ENCODE measurements at regions not wholly inside any gene's neighbourhood (a gene's known extent, or its start where the extent isn't known, plus 50 kb on each side); places are given as distances from the start of the nearest gene placed in this dataset.
"Not testable (repeated sequence)": the region's sequence is repeated elsewhere in the genome, so short reads cannot be mapped to it uniquely, and the experiment has no call there.

DNA sequence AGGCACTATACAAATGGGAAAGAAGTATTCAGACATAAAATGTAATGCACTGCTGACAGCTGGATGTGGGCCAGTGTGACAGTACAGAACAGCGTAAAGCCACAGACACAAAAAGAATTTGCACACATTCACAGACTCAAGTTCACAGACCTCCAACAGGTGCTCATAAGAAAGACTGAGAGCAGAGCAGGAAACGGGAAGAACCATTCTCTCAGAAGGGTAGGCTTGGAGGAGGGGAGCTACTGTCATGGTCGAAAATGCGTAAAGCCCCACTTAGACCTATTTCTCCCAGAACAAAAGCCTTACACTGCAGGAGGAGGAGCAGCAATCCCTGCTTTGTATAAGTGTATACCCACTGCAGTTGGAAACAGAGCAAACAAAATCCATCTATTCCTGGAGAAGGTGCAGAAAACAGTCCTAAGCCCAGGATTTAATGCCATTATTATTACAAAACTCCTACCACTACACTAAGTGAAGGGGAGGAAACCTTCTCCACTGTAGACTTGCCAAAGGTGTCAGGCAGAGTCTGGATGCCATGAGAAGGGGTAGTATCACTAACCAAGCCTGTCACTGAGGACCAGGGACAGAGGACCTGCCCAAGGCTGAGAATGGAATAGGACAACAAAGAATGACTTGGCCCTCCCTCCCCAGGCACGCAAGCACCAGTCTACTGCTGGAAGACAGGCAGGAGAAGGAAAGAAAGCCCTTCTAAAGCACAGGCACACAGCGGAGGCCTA is 103.0 kb upstream of the FAM25C start:
- H3K27ac Mint-ChIP-seq; DNase-seq; ATAC-seq; H3K27me3 Mint-ChIP-seq (ENCODE audit: low read depth); H3K9me3 Mint-ChIP-seq (ENCODE audit: insufficient read depth); CTCF ChIA-PET; H3K4me1 Mint-ChIP-seq (ENCODE audit: low read depth); POLR2A ChIA-PET; H3K4me3 Mint-ChIP-seq; H3K36me3 Mint-ChIP-seq (ENCODE audit: low read depth): not testable (repeated sequence)

DNA sequence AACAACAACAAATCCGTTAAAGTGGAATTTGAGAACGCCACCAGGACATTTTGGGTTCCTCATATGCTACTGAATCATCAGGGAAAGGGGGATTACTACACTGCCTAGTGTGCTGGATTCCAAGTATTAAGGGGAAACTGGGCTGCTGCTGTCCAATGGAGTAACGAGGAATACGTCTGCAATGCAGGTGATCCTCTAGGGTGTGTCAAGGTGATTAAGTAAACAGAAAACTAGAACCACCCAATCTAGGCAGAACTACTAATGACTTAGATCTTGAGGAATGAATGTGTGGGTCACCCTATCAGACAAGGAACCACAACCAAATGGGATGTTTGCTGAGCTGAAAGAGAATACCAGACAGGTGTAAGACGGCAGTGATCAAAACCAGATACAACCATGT is 99.3 kb upstream of the FAM25C start:
- H3K27ac Mint-ChIP-seq; H3K9me3 Mint-ChIP-seq (ENCODE audit: insufficient read depth); ATAC-seq; CTCF ChIA-PET; H3K4me1 Mint-ChIP-seq (ENCODE audit: low read depth); H3K4me3 Mint-ChIP-seq; H3K36me3 Mint-ChIP-seq (ENCODE audit: low read depth); DNase-seq; H3K27me3 Mint-ChIP-seq (ENCODE audit: low read depth); POLR2A ChIA-PET: not testable (repeated sequence)

GRCh38 chr10:48090706-48091105 is 91.1 kb upstream of the FAM25C start:
- not testable (repeated sequence) for H3K4me1 Mint-ChIP-seq (ENCODE audit: low read depth); H3K27me3 Mint-ChIP-seq (ENCODE audit: low read depth)

DNA sequence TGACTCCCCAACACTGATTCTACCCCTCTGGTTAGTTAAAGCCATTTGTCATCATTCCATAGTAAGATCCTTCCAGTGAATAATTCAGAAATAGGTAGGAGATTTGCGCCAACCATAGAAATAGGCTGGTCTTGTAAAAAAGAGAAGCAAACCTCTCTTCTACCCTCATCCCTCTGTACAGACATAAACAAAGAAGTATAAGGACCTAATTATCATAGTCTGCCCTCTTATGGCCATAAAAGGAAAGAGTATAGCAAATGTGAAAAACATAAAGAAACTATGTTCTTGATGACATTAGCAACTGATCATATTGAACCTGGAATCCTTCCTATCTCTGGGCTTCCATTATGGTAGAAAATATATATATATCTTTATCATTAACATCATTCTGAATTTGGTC is 88.5 kb upstream of the FAM25C start:
- DNase-seq; ATAC-seq; H3K4me1 Mint-ChIP-seq (ENCODE audit: low read depth); H3K4me3 Mint-ChIP-seq; POLR2A ChIA-PET; CTCF ChIA-PET; H3K36me3 Mint-ChIP-seq (ENCODE audit: low read depth); H3K27ac Mint-ChIP-seq; H3K27me3 Mint-ChIP-seq (ENCODE audit: low read depth); H3K9me3 Mint-ChIP-seq (ENCODE audit: insufficient read depth): not testable (repeated sequence)

More at GRCh38 chr10:48090706-48091105, 91.1 kb upstream of the FAM25C start:
- H3K27ac Mint-ChIP-seq; DNase-seq; H3K36me3 Mint-ChIP-seq (ENCODE audit: low read depth); CTCF ChIA-PET; ATAC-seq; POLR2A ChIA-PET; H3K4me3 Mint-ChIP-seq; H3K9me3 Mint-ChIP-seq (ENCODE audit: insufficient read depth): not testable (repeated sequence)

DNA sequence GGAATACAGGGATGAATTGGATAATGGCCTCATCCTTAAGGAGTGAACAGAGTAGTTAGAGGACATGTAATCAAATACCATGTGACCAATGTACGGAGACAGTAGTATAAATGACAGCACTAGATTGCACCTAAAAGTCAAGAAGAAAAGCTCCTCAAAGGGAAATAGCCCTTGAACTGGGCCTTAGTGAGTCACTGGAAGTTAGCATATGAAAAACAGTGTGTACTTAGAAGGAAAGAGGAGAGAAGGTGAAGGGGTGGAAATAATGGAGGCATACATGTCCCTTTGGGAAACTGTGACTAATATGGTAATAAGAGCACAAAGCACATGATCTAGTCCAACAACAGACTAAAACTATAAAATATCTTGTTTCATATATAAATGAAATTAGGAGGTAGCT is 84.9 kb upstream of the FAM25C start:
- H3K27me3 Mint-ChIP-seq (ENCODE audit: low read depth); H3K4me3 Mint-ChIP-seq; H3K36me3 Mint-ChIP-seq (ENCODE audit: low read depth); CTCF ChIA-PET; H3K4me1 Mint-ChIP-seq (ENCODE audit: low read depth); POLR2A ChIA-PET; H3K9me3 Mint-ChIP-seq (ENCODE audit: insufficient read depth); ATAC-seq; DNase-seq; H3K27ac Mint-ChIP-seq: not testable (repeated sequence)

- H3K4me3 Mint-ChIP-seq; H3K36me3 Mint-ChIP-seq (ENCODE audit: low read depth); H3K4me1 Mint-ChIP-seq (ENCODE audit: low read depth); H3K27ac Mint-ChIP-seq; ATAC-seq; CTCF ChIA-PET; H3K27me3 Mint-ChIP-seq (ENCODE audit: low read depth); DNase-seq; H3K9me3 Mint-ChIP-seq (ENCODE audit: insufficient read depth); POLR2A ChIA-PET: not testable (repeated sequence)
Measured at GRCh38 chr10:48071228-48071627, 71.6 kb upstream of the FAM25C start.

- H3K9me3 Mint-ChIP-seq (ENCODE audit: insufficient read depth); CTCF ChIA-PET; H3K27me3 Mint-ChIP-seq (ENCODE audit: low read depth); H3K4me3 Mint-ChIP-seq; H3K27ac Mint-ChIP-seq; H3K36me3 Mint-ChIP-seq (ENCODE audit: low read depth); POLR2A ChIA-PET; DNase-seq; H3K4me1 Mint-ChIP-seq (ENCODE audit: low read depth): not testable (repeated sequence)
- peak; percentile 74 for ATAC-seq
Measured at GRCh38 chr10:48063944-48064625, 64.5 kb upstream of the FAM25C start.

- H3K4me1 Mint-ChIP-seq (ENCODE audit: low read depth); POLR2A ChIA-PET; ATAC-seq; H3K9me3 Mint-ChIP-seq (ENCODE audit: insufficient read depth); H3K27me3 Mint-ChIP-seq (ENCODE audit: low read depth); CTCF ChIA-PET; H3K4me3 Mint-ChIP-seq; DNase-seq; H3K36me3 Mint-ChIP-seq (ENCODE audit: low read depth); H3K27ac Mint-ChIP-seq: not testable (repeated sequence)
Measured at GRCh38 chr10:48055395-48055794, 55.8 kb upstream of the FAM25C start.
